MCF 10A (cell line): ENCODE measurements at regions not wholly inside any gene's neighbourhood (a gene's known extent, or its start where the extent isn't known, plus 50 kb on each side); places are given as distances from the start of the nearest gene placed in this dataset.

Source experiments
- BruUV-seq: library from RNA; stranded (reverse); fragments of 400-500 nt; replicated peaks from 2 replicates; lab custom pipeline; 2021; lab: Mats Ljungman, UMichigan
- CTCF ChIA-PET: fragments of 300-600 bp; sonication (Branson Sonifier 250); formaldehyde crosslinking; extraction: SDS; loops from one replicate; lab custom pipeline; 2021; ENCODE audit warnings: antibody characterized with exemption, inconsistent platforms; lab: Yijun Ruan, JAX
- POLR2A ChIA-PET: fragments of 300-600, 350-650 bp; sonication (Branson Sonifier 250); formaldehyde crosslinking; extraction: SDS; loops from one replicate; lab custom pipeline; 2020; ENCODE audit warnings: antibody characterized with exemption, inconsistent platforms; lab: Yijun Ruan, JAX
- DNase-seq: peaks from one replicate; pipeline ENCODE4 v3.0.0-alpha.2; 2018; ENCODE audit not compliant: unreplicated experiment
- H3K27ac Mint-ChIP-seq: one replicate; pipeline ENCODE4 v1.8.0; 2022; ENCODE audit warnings: mild to moderate bottlenecking, low read depth, mixed read lengths; ENCODE audit not compliant: unreplicated experiment
- H3K27me3 Mint-ChIP-seq: one replicate; pipeline ENCODE4 v1.8.0; 2022; ENCODE audit warnings: mixed read lengths; ENCODE audit not compliant: insufficient read depth, unreplicated experiment
- H3K36me3 Mint-ChIP-seq: one replicate; pipeline ENCODE4 v1.8.0; 2022; ENCODE audit warnings: mild to moderate bottlenecking, moderate library complexity, mixed read lengths; ENCODE audit not compliant: insufficient read depth, unreplicated experiment
- H3K4me1 Mint-ChIP-seq: one replicate; pipeline ENCODE4 v1.8.0; 2022; ENCODE audit warnings: mixed read lengths; ENCODE audit not compliant: insufficient read depth, unreplicated experiment
- H3K4me3 Mint-ChIP-seq: one replicate; pipeline ENCODE4 v1.8.0; 2022; ENCODE audit warnings: mild to moderate bottlenecking, moderate library complexity, mixed read lengths; ENCODE audit not compliant: unreplicated experiment
- H3K9me3 Mint-ChIP-seq: one replicate; pipeline ENCODE4 v1.8.0; 2022; ENCODE audit warnings: mixed read lengths; ENCODE audit not compliant: unreplicated experiment
- intact Hi-C: fragments of 100-400 bp; cut with micrococcal nuclease; formaldehyde crosslinking; loops from 2 replicates; pipeline ENCODE4 v1.14.1; 2022
- TF ChIP-seq, protein P1 (sequence below): fragments of 200-600 bp; IDR thresholded peaks from one replicate; pipeline ENCODE4 v1.8.0; 2022; ENCODE audit warnings: antibody characterized with exemption, mild to moderate bottlenecking; ENCODE audit not compliant: unreplicated experiment

DNA sequence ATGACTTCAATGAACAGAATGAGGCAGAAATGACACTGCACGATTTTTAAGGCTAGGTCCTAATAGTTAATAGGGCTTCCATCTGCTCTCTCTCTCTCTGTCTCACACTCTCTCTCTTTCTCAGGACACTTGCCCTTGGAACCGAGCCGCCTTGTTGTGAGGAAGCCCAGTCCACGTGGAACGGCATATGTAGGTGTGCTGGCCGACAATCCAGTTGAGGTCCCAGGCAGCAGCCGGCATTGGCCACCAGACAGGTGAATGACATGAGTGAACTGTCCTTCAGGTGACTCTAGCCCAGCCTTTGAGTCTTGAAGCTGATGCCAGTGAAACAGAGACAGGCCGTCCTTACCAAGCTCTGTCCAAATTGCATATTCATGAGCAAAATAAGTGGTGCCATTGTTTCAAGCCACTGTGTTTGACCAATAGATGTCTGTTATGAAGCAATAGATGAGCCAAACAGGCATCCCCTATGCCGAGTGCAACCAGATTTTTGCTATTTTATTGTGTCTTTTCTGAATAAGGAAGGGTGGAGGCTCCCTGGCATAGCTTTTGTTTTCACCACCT, 217.5 kb upstream of the LHX5 start:
- no TSS peak for BruUV-seq
- no peak overlapping the region for H3K27ac Mint-ChIP-seq
- H3K4me3 Mint-ChIP-seq = no peak overlapping the region
- TF ChIP-seq, protein P1, sequence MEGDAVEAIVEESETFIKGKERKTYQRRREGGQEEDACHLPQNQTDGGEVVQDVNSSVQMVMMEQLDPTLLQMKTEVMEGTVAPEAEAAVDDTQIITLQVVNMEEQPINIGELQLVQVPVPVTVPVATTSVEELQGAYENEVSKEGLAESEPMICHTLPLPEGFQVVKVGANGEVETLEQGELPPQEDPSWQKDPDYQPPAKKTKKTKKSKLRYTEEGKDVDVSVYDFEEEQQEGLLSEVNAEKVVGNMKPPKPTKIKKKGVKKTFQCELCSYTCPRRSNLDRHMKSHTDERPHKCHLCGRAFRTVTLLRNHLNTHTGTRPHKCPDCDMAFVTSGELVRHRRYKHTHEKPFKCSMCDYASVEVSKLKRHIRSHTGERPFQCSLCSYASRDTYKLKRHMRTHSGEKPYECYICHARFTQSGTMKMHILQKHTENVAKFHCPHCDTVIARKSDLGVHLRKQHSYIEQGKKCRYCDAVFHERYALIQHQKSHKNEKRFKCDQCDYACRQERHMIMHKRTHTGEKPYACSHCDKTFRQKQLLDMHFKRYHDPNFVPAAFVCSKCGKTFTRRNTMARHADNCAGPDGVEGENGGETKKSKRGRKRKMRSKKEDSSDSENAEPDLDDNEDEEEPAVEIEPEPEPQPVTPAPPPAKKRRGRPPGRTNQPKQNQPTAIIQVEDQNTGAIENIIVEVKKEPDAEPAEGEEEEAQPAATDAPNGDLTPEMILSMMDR = no peak
- POLR2A ChIA-PET = no interaction called here
- CTCF ChIA-PET = no interaction called here
- peaks cover 29% of the 10 kb centered on the region for H3K27me3 Mint-ChIP-seq
- no peak for DNase-seq
- H3K4me1 Mint-ChIP-seq = no peaks in the 10 kb centered on the region
- H3K9me3 Mint-ChIP-seq = no peaks in the 10 kb centered on the region
- intact Hi-C loops = no loop called here
- H3K36me3 Mint-ChIP-seq = no peaks in the 10 kb centered on the region

DNA sequence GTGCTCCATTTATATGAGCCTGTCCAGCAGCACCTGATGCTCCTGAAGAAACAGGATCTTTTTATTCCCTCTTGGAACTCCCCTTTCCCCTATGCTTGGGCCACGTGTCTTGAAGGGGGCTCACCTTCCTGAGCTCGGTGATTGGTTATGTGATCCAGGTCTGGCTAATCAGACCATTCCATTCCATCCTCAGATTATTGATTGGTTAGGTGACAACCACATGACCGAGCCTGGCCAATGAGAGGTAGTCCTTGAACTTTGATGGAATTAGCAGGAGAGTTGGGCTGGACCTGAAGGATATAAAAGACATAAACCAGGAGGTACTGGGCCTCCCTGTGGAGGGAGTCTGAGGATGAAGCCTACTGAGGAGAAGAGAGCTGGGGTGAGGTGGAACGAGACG, 216.6 kb upstream of the LHX5 start:
- Mint-ChIP-seq H3K27me3 (peaks cover 27% of the 10 kb centered on the region), H3K36me3 (no peaks in the 10 kb centered on the region), H3K9me3 (no peaks in the 10 kb centered on the region), H3K27ac (no peak overlapping the region), H3K4me1 (no peaks in the 10 kb centered on the region), H3K4me3 (no peak overlapping the region)
- ChIA-PET POLR2A (no interaction called here), CTCF (no interaction called here)
- intact Hi-C loops = no loop called here
- no peak for DNase-seq
- TF ChIP-seq, protein P1 = no peak
- no TSS peak for BruUV-seq

DNA sequence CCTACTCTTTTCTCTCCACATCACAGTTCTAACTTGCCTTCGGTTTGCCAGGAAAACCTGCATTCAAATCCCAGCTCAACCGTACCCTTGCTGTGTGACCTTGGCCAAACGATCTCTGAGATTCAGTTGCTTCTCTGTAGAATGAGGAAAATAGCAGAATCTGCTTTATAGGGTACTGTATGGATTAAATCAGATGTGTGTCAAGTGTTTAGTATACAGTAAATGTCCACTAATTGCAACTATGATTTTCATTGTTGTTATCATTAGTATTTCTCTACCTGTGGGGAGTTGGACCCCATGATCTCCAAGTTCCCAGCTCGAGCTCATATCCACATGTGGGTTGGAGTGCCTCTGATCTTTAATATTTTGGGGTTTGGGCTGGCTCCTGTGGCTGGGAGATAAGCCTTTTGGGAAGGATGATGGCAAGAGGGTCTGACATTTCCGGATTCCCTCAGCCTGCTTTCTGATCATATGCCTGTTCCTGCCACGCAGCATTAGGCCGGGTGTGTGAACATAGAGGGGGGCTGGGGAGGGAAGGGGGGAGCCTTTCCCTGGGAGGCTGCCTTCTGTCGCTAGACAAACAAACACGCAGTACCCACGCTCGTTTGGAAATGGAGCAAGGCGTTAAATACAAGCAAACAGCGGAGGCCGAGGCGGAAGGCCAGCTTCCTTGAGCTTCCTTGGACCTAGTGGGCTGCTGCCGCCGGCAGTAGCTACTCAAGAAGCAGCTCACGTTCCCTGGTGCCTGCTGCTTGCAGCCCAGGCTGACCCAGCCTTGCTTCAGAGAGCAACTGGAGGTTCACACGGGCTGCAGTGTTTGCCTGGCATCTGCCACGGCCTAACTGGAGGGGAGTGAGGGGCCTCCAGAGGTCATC, 213.5 kb upstream of the LHX5 start:
- no TSS peak for BruUV-seq
- CTCF ChIA-PET = no interaction called here
- peaks cover 35% of the 10 kb centered on the region for H3K27me3 Mint-ChIP-seq
- H3K27ac Mint-ChIP-seq = no peak overlapping the region
- intact Hi-C loops = no loop called here
- no peak for DNase-seq
- TF ChIP-seq, protein P1 = no peak
- POLR2A ChIA-PET = no interaction called here
- H3K9me3 Mint-ChIP-seq = peaks cover 5% of the 10 kb centered on the region
- no peaks in the 10 kb centered on the region for H3K4me1 Mint-ChIP-seq
- no peak overlapping the region for H3K4me3 Mint-ChIP-seq
- H3K36me3 Mint-ChIP-seq = no peaks in the 10 kb centered on the region

DNA sequence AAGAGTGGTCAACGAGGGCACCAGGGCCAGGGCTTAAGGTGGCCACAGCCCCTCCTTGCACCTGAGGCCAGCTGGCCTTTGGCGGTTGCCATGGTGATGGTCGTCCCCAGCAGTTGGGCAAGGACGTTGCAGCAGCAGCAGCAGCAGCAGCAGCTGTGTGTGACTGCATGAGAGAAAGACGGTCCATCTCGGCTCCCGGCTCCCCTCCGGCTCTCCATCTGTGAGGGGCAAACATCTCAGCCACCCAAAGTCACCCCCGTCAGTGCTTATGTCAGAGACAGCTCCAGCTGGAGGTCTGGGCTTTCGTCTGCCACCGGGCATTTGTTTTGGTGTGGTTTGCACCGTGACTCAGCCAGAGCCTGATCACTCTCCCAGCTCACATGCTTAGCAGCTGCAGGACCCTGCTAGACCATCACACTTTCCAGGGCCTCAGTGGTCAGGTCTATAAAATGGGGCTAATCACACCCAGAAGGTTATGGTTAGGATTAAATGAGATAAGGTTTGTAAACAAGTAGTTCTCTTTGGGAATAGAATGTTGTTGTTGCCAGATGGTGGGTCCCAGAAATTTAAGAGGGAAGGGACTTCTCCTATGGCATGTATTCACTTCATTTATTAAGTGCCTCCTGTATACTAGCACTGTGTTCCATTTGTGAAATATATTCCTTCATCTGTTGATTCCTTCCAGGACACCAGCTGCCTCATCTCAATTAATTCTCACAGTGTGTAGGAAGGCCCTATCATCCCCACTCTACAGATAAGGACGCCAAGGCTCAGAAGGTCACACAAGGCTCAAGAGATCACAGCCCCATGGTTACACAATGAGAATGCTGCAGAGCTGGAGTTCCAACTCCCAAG, 212.6 kb upstream of the LHX5 start:
- Mint-ChIP-seq H3K4me3 (no peak overlapping the region), H3K9me3 (peaks cover 5% of the 10 kb centered on the region), H3K36me3 (no peaks in the 10 kb centered on the region), H3K27me3 (peaks cover 31% of the 10 kb centered on the region), H3K27ac (no peak overlapping the region), H3K4me1 (no peaks in the 10 kb centered on the region)
- CTCF ChIA-PET = no interaction called here
- TF ChIP-seq, protein P1 = no peak
- no TSS peak for BruUV-seq
- POLR2A ChIA-PET = no interaction called here
- intact Hi-C loops = no loop called here
- DNase-seq = no peak
